K562 (cell line): ENCODE measurements at regions not wholly inside any gene's neighbourhood (a gene's known extent, or its start where the extent isn't known, plus 50 kb on each side); places are given as distances from the start of the nearest gene placed in this dataset.

Experiments
- ATAC-seq: fragments of 200-7000 bp; cut with Tn5 transposase; 3 replicates; pipeline ENCODE4 v1.9.1; 2020; ENCODE audit warnings: moderate library complexity
- BruUV-seq: library from RNA; stranded (reverse); fragments of 400-500 nt; replicated peaks from 2 replicates; lab custom pipeline; 2021; lab: Mats Ljungman, UMichigan
- CTCF ChIA-PET: fragments of 300-600 bp; formaldehyde crosslinking; extraction: SDS; loops from one replicate; lab custom pipeline; 2021; ENCODE audit warnings: low intra/inter-chr PET ratio; lab: Yijun Ruan, JAX
- POLR2A ChIA-PET: fragments of 300-600, 350-650 bp; sonication (Branson Sonifier 250); formaldehyde crosslinking; extraction: SDS; loops from one replicate; lab custom pipeline; 2021; ENCODE audit warnings: antibody characterized with exemption, inconsistent platforms; lab: Yijun Ruan, JAX
- DNase-seq, 4 experiments: peaks; one replicate each; pipeline versions ENCODE4 v3.0.0 to v3.0.0-alpha.2; 2011 to 2018; ENCODE audit warnings: low spot score in 3 of 4, mixed read lengths in 3 of 4; ENCODE audit errors: extremely low read depth in 1 of 4
- FAIRE-seq: peaks from 2 replicates; lab custom pipeline; 2011; peaks lifted over from hg19 to GRCh38; lab: Jason Lieb, UNC
- H2AFZ ChIP-seq: 2 replicates; pipeline ENCODE4 v1.6.0; 2011; ENCODE audit warnings: low read depth, low read length, control low read depth, inconsistent platforms
- H3K27ac ChIP-seq: fragments of 200-600 bp; 3 replicates; pipeline ENCODE4 v1.8.0; 2011; ENCODE audit warnings: low read depth, mild to moderate bottlenecking, control low read depth, inconsistent platforms, low read length, moderate library complexity, mixed read lengths; ENCODE audit errors: extremely low read depth
- H3K27me3 ChIP-seq, 2 experiments: fragments of 300-600 bp in 1 of 2; 2 replicates in 1 of 2; 3 replicates in 1 of 2; pipeline versions ENCODE4 v1.6.0 to v1.8.0; 2011; ENCODE audit warnings: inconsistent platforms in 2 of 2, low read length in 2 of 2, mild to moderate bottlenecking in 1 of 2, mixed read lengths in 1 of 2, moderate library complexity in 1 of 2; ENCODE audit not compliant: control insufficient read depth in 2 of 2, insufficient read depth in 2 of 2
- H3K36me3 ChIP-seq: fragments of 300-600 bp; 3 replicates; pipeline ENCODE4 v1.8.0; 2011; ENCODE audit warnings: mild to moderate bottlenecking, low read length, inconsistent platforms; ENCODE audit not compliant: control insufficient read depth, insufficient read depth
- H3K4me1 ChIP-seq, 2 experiments: fragments of 200-600 bp in 1 of 2; replicated peaks in 1 of 2; 2 replicates in 1 of 2; 3 replicates in 1 of 2; pipeline versions ENCODE4 v1.5.1 to v1.8.0; 2011; ENCODE audit warnings: inconsistent platforms in 2 of 2, low read length in 2 of 2, mild to moderate bottlenecking in 1 of 2, mixed read lengths in 1 of 2, moderate library complexity in 1 of 2; ENCODE audit not compliant: control insufficient read depth in 2 of 2, insufficient read depth in 2 of 2
- H3K4me2 ChIP-seq: 2 replicates; pipeline ENCODE4 v1.6.1; 2011; ENCODE audit warnings: low read length, control low read depth, inconsistent platforms, mixed read lengths; ENCODE audit not compliant: insufficient read depth
- H3K4me3 ChIP-seq: fragments of 200-600 bp; sonication (generic), shearing (Covaris generic); 2 replicates; pipeline ENCODE4 v1.5.1; 2016; ENCODE audit warnings: control low read depth, inconsistent platforms
- H3K79me2 ChIP-seq: fragments of 200-600 bp; 3 replicates; pipeline ENCODE4 v1.8.0; 2011; ENCODE audit warnings: low read length, inconsistent platforms; ENCODE audit not compliant: control insufficient read depth, insufficient read depth
- H3K9ac ChIP-seq, 2 experiments: 2 replicates each; pipeline versions ENCODE4 v1.6.0 to v1.6.1; 2011; ENCODE audit warnings: low read depth in 2 of 2, low read length in 2 of 2, control low read depth in 1 of 2, inconsistent platforms in 1 of 2, mild to moderate bottlenecking in 1 of 2, mixed read lengths in 1 of 2; ENCODE audit not compliant: insufficient read depth in 1 of 2
- H3K9me1 ChIP-seq: one replicate; pipeline ENCODE4 v1.6.0; 2011; ENCODE audit warnings: inconsistent platforms, mild to moderate bottlenecking, low read length, moderate library complexity; ENCODE audit not compliant: control insufficient read depth, insufficient read depth
- H3K9me3 ChIP-seq: replicated peaks from 2 replicates; pipeline ENCODE4 v1.5.1; 2011; ENCODE audit warnings: low read depth, low read length, inconsistent platforms; ENCODE audit not compliant: control insufficient read depth, insufficient read depth
- H4K20me1 ChIP-seq: replicated peaks from 2 replicates; pipeline ENCODE4 v1.6.1; 2011; ENCODE audit warnings: low read length, inconsistent platforms, mixed read lengths; ENCODE audit not compliant: control insufficient read depth, insufficient read depth
- ARID1B ChIP-seq: fragments of 450-650 bp; IDR thresholded peaks from 2 replicates; pipeline ENCODE4 v1.6.1; 2016; ENCODE audit warnings: antibody characterized with exemption, mild to moderate bottlenecking, inconsistent platforms
- CHCHD3 ChIP-seq: fragments of 250-450 bp; sonication (Bioruptor Pico); IDR thresholded peaks from 2 replicates; pipeline ENCODE4 v2.1.2; 2022; ENCODE audit warnings: mild to moderate bottlenecking
- HDAC2 ChIP-seq: fragments of 450-650 bp; IDR thresholded peaks from 2 replicates; pipeline ENCODE4 v1.6.1; 2016; ENCODE audit warnings: mild to moderate bottlenecking
- KLF16 ChIP-seq: IDR thresholded peaks from 2 replicates; pipeline ENCODE4 v1.6.1; 2016; ENCODE audit warnings: antibody characterized with exemption
- NUFIP1 ChIP-seq: fragments of 450-650 bp; IDR thresholded peaks from 2 replicates; pipeline ENCODE4 v1.6.1; 2018; ENCODE audit not compliant: partially characterized antibody
- SIN3B ChIP-seq: fragments of 450-650 bp; IDR thresholded peaks from 2 replicates; pipeline ENCODE4 v1.6.1; 2017; ENCODE audit warnings: low read depth, mild to moderate bottlenecking, moderate library complexity
- SREBF1 ChIP-seq: fragments of 150-350 bp; IDR thresholded peaks from 2 replicates; pipeline ENCODE4 v1.6.1; 2014; ENCODE audit warnings: antibody characterized with exemption, low read depth, low read length, borderline replicate concordance
- WHSC1 ChIP-seq: IDR thresholded peaks from one replicate; pipeline ENCODE4 v1.6.1; 2012; ENCODE audit warnings: low read length, control low read depth, inconsistent platforms
- WGBS: fragments of 100-300 bp; shearing (Covaris generic); methylation state at CpG from one replicate; pipeline ENCODE4 v1.1.6; 2016; ENCODE audit warnings: low coverage, mixed read lengths; ENCODE audit not compliant: insufficient coverage; ENCODE audit errors: missing lambda C conversion rate; 5-methylcytosine and 5-hydroxymethylcytosine counted together
- in situ Hi-C: fragments of 300-500 bp; cut with MboI; formaldehyde crosslinking; loops from 4 replicates; pipeline ENCODE4 v1.15.0; 2018; ENCODE audit warnings: inconsistent platforms, mixed read lengths
- intact Hi-C: fragments of 100-400 bp; cut with micrococcal nuclease; formaldehyde crosslinking; loops from 2 replicates; pipeline ENCODE4 v1.14.2; 2022
- TF ChIP-seq, protein P1 (sequence below): fragments of 250-450 bp; sonication (Bioruptor Pico); IDR thresholded peaks from 2 replicates; pipeline ENCODE4 v1.5.0; 2021; ENCODE audit warnings: mild to moderate bottlenecking, moderate library complexity
- TF ChIP-seq, protein P2 (sequence below): sonication (generic); formaldehyde crosslinking; IDR thresholded peaks from 2 replicates; pipeline ENCODE4 v1.8.0; 2022; ENCODE audit warnings: missing genetic modification reagents, mild to moderate bottlenecking, borderline replicate concordance

DNA sequence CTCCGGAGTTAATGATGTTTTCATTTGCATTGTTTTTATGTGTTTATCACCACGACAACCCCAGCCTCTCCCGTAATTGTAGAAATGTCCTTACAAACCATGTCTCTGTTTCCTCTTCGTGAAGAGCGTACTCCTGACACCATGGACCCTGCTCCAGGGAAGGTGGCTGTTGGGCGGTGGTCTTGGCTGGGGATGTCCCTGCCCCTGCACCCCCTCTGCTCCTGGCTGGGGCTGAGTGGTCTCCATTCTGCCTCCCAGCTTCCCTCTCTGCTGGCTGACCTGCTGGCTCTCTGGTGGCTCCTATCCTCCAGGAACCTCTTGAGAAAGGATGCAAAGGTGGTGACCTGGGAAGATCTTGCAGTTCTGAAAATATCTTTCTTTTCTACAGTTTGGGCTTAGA, 81.1 kb downstream of the ASB1 start:
- 3% methylated on average over 6 of the region's 6 CpGs for WGBS
- CTCF ChIA-PET: no interaction called here
- ATAC-seq (no peak), DNase-seq (no peak)
- Histone ChIP-seq H3K79me2 (no peaks in the 10 kb centered on the region), H3K27ac (no peak overlapping the region), H3K4me2 (no peak overlapping the region), H3K9me3 (no peaks in the 10 kb centered on the region), H3K4me3 (no peak overlapping the region)
- intact Hi-C loops: no loop called here
- no peak for TF ChIP-seq CHCHD3 (CRISPR knock-in tag)
- TF ChIP-seq, all 486 proteins: peak for 0
- H3K9me1 ChIP-seq: no peaks in the 10 kb centered on the region
- H2AFZ ChIP-seq: no peak overlapping the region
- peaks cover 0 to 5% of the 10 kb centered on the region in 2 experiments; a peak in 1 of 5 replicates for H3K4me1 ChIP-seq
- no peaks in the 10 kb centered on the region for H3K36me3 ChIP-seq
- BruUV-seq: no TSS peak
- POLR2A ChIA-PET: no interaction called here
- no peaks in the 10 kb centered on the region for H4K20me1 ChIP-seq
- no peak overlapping the region for H3K9ac ChIP-seq
- FAIRE-seq: no peak
- in situ Hi-C loops: no loop called here
- peaks cover 15 to 60% of the 10 kb centered on the region in 2 experiments for H3K27me3 ChIP-seq

DNA sequence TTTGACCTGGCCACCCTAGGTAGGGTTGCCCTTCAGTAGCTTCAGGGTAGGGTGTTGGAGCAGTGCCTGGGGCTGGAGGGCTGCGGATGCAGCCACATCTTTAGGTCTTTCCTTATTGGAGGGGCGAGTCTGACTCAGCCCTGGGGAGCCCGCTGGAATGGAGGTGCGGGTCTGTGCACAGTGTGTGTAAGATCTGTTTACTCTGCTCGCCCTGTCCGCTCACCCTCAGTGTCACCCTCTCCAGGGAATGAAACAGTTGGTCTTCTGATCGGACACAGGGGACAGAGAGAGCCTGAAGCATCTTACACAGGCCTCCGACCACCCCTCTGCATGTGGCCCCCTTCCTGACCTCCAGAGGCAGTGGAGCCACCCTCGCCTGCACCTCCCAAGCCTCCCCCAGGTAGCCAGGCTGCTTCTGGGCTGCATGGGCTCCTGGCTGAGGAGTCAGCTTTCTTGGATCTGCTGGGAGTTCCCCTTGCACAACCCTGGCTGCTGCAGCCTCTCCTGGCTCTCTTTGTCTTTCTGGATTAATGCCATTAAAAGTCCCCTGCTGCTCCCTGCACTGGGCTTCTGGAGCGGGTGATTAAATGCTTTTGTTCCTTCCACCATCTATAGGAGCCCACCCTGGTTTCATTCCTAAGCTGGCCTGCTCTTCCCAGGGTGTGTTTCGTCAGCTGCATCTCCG, 82.6 kb downstream of the ASB1 start:
- no peak overlapping the region for H3K4me2 ChIP-seq
- no peaks in the 10 kb centered on the region for H3K79me2 ChIP-seq
- POLR2A ChIA-PET: no interaction called here
- no peak overlapping the region for H3K9ac ChIP-seq
- H3K36me3 ChIP-seq: no peaks in the 10 kb centered on the region
- no peak for ATAC-seq
- in situ Hi-C loops: no loop called here
- no peak for DNase-seq
- H3K27ac ChIP-seq: no peak overlapping the region
- CTCF ChIA-PET: no interaction called here
- no peak overlapping the region for H3K4me3 ChIP-seq
- no peak overlapping the region for H2AFZ ChIP-seq
- 0% methylated on average over 9 of the region's 12 CpGs for WGBS
- FAIRE-seq: no peak
- no peaks in the 10 kb centered on the region for H3K9me3 ChIP-seq
- TF ChIP-seq SREBF1 (no peak), NUFIP1 (no peak), WHSC1 (no peak), KLF16 (no peak), SIN3B (no peak), ARID1B (no peak), HDAC2 (no peak)
- TF ChIP-seq, protein P1, sequence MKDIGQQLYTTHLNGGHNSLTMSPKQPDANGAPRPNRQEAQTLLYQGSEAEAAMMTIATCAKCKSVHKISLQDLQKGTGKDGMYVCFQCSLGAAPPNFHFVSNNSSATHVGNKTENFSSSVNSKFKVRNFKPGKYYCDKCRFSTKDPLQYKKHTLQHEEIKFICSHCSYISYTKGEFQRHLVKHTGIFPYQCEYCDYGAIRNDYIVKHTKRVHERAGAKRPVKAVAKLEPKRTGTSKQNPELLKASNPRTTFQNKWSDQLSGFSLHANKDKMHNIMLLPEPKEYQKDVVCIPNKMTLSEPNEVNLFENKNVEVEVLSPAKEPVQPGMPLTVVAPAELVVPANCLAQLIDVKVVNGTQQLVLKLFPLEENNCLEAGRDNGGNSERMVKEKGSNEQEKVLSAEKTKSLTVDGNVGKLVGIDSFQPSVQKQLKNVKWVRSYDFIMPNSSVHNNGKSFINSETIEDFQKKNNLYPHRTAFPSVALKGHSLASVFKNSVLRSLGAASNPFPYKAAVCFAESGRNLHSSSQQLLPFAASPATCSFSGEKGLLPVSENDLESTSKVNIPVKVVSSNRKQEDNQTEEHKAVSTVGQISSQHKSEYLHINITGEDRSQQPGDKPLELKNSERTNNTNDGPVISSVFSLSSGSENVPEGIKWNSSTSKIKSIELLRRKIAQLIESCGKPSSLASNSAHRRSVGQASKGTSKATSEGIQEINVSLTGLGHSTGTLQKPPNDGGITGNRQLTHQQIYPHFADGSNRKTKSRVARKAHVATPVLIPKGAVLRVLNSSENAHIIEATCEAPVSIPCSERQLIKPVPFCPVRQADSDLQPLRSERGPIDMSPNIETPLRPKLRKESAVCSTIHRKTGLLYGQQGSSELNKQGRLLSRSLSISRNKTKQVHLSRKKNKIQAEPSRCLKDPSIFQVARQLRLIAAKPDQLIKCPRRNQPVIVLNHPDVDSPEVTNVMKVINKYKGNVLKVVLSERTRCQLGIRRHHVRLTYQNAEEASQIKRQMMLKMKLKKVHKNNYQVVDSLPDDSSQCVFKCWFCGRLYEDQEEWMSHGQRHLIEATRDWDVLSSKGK: no peak
- TF ChIP-seq, protein P2, sequence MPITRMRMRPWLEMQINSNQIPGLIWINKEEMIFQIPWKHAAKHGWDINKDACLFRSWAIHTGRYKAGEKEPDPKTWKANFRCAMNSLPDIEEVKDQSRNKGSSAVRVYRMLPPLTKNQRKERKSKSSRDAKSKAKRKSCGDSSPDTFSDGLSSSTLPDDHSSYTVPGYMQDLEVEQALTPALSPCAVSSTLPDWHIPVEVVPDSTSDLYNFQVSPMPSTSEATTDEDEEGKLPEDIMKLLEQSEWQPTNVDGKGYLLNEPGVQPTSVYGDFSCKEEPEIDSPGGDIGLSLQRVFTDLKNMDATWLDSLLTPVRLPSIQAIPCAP (CRISPR knock-in tag): no peak
- no peaks in the 10 kb centered on the region for H3K9me1 ChIP-seq
- H3K4me1 ChIP-seq: peaks cover 0 to 7% of the 10 kb centered on the region in 2 experiments; a peak in 1 of 5 replicates
- no TSS peak for BruUV-seq
- H4K20me1 ChIP-seq: no peaks in the 10 kb centered on the region
- peaks cover 15 to 55% of the 10 kb centered on the region in 2 experiments for H3K27me3 ChIP-seq
- intact Hi-C loops: no loop called here
